GM23248 (cell line): ENCODE measurements at regions not wholly inside any gene's neighbourhood (a gene's known extent, or its start where the extent isn't known, plus 50 kb on each side); places are given as distances from the start of the nearest gene placed in this dataset.

Source experiments
- DNase-seq: peaks from one replicate; pipeline ENCODE4 v3.0.0-alpha.2; 2015
- H2AFZ ChIP-seq: fragments of 200-600 bp; sonication (generic); 2 replicates; pipeline ENCODE4 v1.6.1; 2016; ENCODE audit warnings: antibody characterized with exemption
- H3F3A ChIP-seq: fragments of 200-600 bp; sonication (generic); 2 replicates; pipeline ENCODE4 v1.6.1; 2016; ENCODE audit warnings: mild to moderate bottlenecking, antibody characterized with exemption, mixed run types; ENCODE audit not compliant: insufficient read depth
- H3K27ac ChIP-seq: fragments of 200-600 bp; sonication (generic); 2 replicates; pipeline ENCODE4 v1.5.1; 2016; ENCODE audit warnings: mild to moderate bottlenecking
- H3K27me3 ChIP-seq: fragments of 200-600 bp; sonication (generic); replicated peaks from 2 replicates; pipeline ENCODE4 v1.6.1; 2016; ENCODE audit warnings: mild to moderate bottlenecking; ENCODE audit not compliant: insufficient read depth
- H3K36me3 ChIP-seq: fragments of 200-600 bp; sonication (generic); 2 replicates; pipeline ENCODE4 v1.6.1; 2016; ENCODE audit warnings: low read depth, mild to moderate bottlenecking
- H3K4me1 ChIP-seq: fragments of 200-600 bp; sonication (generic); 2 replicates; pipeline ENCODE4 v1.6.1; 2016; ENCODE audit warnings: mild to moderate bottlenecking; ENCODE audit not compliant: insufficient read depth
- H3K4me2 ChIP-seq: fragments of 200-600 bp; sonication (generic); one replicate; pipeline ENCODE4 v1.6.1; 2016; ENCODE audit warnings: mild to moderate bottlenecking; ENCODE audit not compliant: unreplicated experiment
- H3K4me3 ChIP-seq: fragments of 200-600 bp; sonication (generic); 2 replicates; pipeline ENCODE4 v1.5.1; 2016; ENCODE audit warnings: mild to moderate bottlenecking
- H3K79me2 ChIP-seq: fragments of 200-600 bp; sonication (generic); 2 replicates; pipeline ENCODE4 v1.6.1; 2016; ENCODE audit warnings: mild to moderate bottlenecking; ENCODE audit not compliant: insufficient read depth
- H3K9ac ChIP-seq: fragments of 200-600 bp; sonication (generic); 2 replicates; pipeline ENCODE4 v1.6.1; 2016; ENCODE audit warnings: mild to moderate bottlenecking
- H3K9me2 ChIP-seq: fragments of 200-600 bp; sonication (generic); 2 replicates; pipeline ENCODE4 v1.6.1; 2016; ENCODE audit warnings: mixed run types, mild to moderate bottlenecking, moderate library complexity; ENCODE audit not compliant: insufficient read depth
- H3K9me3 ChIP-seq: fragments of 200-600 bp; sonication (generic); one replicate; pipeline ENCODE4 v1.6.1; 2017; ENCODE audit warnings: low read depth
- H4K20me1 ChIP-seq: fragments of 200-600 bp; sonication (generic); 2 replicates; pipeline ENCODE4 v1.6.0; 2016; ENCODE audit not compliant: insufficient read depth
- EZH2 ChIP-seq: fragments of 200-600 bp; sonication (generic); IDR thresholded peaks from 2 replicates; pipeline ENCODE4 v1.6.1; 2018; ENCODE audit warnings: antibody characterized with exemption, mild to moderate bottlenecking; ENCODE audit not compliant: insufficient read depth, poor library complexity, severe bottlenecking
- EZH2phosphoT487 ChIP-seq: fragments of 200-600 bp; sonication (generic); IDR thresholded peaks from 2 replicates; pipeline ENCODE4 v1.6.1; 2018; ENCODE audit warnings: antibody characterized with exemption, moderate library complexity, mild to moderate bottlenecking, low read depth; ENCODE audit not compliant: insufficient read depth
- WGBS, 2 experiments: methylation state at CpG; one replicate each; pipeline ENCODE4 v1.1.6; 2015 to 2017; ENCODE audit warnings: low lambda C conversion rate in 2 of 2, low coverage in 1 of 2; ENCODE audit errors: missing lambda C conversion rate in 2 of 2; 5-methylcytosine and 5-hydroxymethylcytosine counted together
- in situ Hi-C: fragments of 300-500 bp; cut with MboI; formaldehyde crosslinking; loops from 2 replicates; pipeline ENCODE4 v1.15.0; 2020

GRCh38 chr4:178196751-178197374 is 754.6 kb upstream of the AGA start:
- no peaks in the 10 kb centered on the region for H3F3A ChIP-seq
- WGBS, 2 experiments: 24 to 30% methylated on average over 6 of the region's 6 CpGs
- no peak overlapping the region for H3K27ac ChIP-seq
- no peaks in the 10 kb centered on the region for H3K27me3 ChIP-seq
- no peak overlapping the region for H2AFZ ChIP-seq
- DNase-seq: no peak
- no peaks in the 10 kb centered on the region for H4K20me1 ChIP-seq
- in situ Hi-C loops: no loop called here
- H3K9ac ChIP-seq: no peak overlapping the region
- no peaks in the 10 kb centered on the region for H3K4me1 ChIP-seq
- H3K9me3 ChIP-seq: no peaks in the 10 kb centered on the region
- no peak overlapping the region for H3K4me2 ChIP-seq
- no peaks in the 10 kb centered on the region for H3K79me2 ChIP-seq
- H3K4me3 ChIP-seq: no peak overlapping the region
- H3K9me2 ChIP-seq: no peaks in the 10 kb centered on the region
- H3K36me3 ChIP-seq: no peaks in the 10 kb centered on the region
- TF ChIP-seq EZH2phosphoT487 (no peak), EZH2 (no peak)

GRCh38 chr4:178198691-178199090 is 756.5 kb upstream of the AGA start:
- DNase-seq: no peak
- in situ Hi-C loops: no loop called here
- H3K9me2 ChIP-seq: no peaks in the 10 kb centered on the region
- H3K27me3 ChIP-seq: no peaks in the 10 kb centered on the region
- no peak overlapping the region for H3K4me3 ChIP-seq
- no peaks in the 10 kb centered on the region for H3F3A ChIP-seq
- H3K4me2 ChIP-seq: no peak overlapping the region
- H3K27ac ChIP-seq: no peak overlapping the region
- TF ChIP-seq EZH2phosphoT487 (no peak), EZH2 (no peak)
- no peaks in the 10 kb centered on the region for H3K79me2 ChIP-seq
- no peaks in the 10 kb centered on the region for H3K4me1 ChIP-seq
- no peak overlapping the region for H2AFZ ChIP-seq
- H3K36me3 ChIP-seq: no peaks in the 10 kb centered on the region
- H3K9me3 ChIP-seq: no peaks in the 10 kb centered on the region
- no peaks in the 10 kb centered on the region for H4K20me1 ChIP-seq
- no peak overlapping the region for H3K9ac ChIP-seq

- TF ChIP-seq EZH2 (no peak), EZH2phosphoT487 (no peak)
- no peaks in the 10 kb centered on the region for H3K27me3 ChIP-seq
- no peak overlapping the region for H3K4me2 ChIP-seq
- no peaks in the 10 kb centered on the region for H3K4me1 ChIP-seq
- 0 to 5% methylated on average over 1 of the region's 1 CpG for WGBS, 2 experiments
- H2AFZ ChIP-seq: no peak overlapping the region
- no peaks in the 10 kb centered on the region for H3F3A ChIP-seq
- no peak overlapping the region for H3K9ac ChIP-seq
- no peak overlapping the region for H3K4me3 ChIP-seq
- no peaks in the 10 kb centered on the region for H3K9me3 ChIP-seq
- H3K36me3 ChIP-seq: no peaks in the 10 kb centered on the region
- no peaks in the 10 kb centered on the region; the same call in 1 of the 2 replicates for H3K9me2 ChIP-seq
- no peaks in the 10 kb centered on the region for H3K79me2 ChIP-seq
- in situ Hi-C loops: no loop called here
- H4K20me1 ChIP-seq: no peaks in the 10 kb centered on the region
- no peak overlapping the region for H3K27ac ChIP-seq
- no peak for DNase-seq
These were observed 760.2 kb upstream of the AGA start for GRCh38 chr4:178202422-178202821.

GRCh38 chr4:178205826-178206225 is 763.6 kb upstream of the AGA start:
- Histone ChIP-seq H3K27ac (no peak overlapping the region), H3K79me2 (no peaks in the 10 kb centered on the region), H3K4me3 (no peak overlapping the region), H3F3A (no peaks in the 10 kb centered on the region), H2AFZ (no peak overlapping the region), H3K27me3 (no peaks in the 10 kb centered on the region), H4K20me1 (no peaks in the 10 kb centered on the region), H3K9me3 (no peaks in the 10 kb centered on the region), H3K9ac (no peak overlapping the region), H3K4me1 (no peaks in the 10 kb centered on the region), H3K4me2 (no peak overlapping the region), H3K9me2 (no peaks in the 10 kb centered on the region; the same call in 1 of the 2 replicates), H3K36me3 (no peaks in the 10 kb centered on the region)
- DNase-seq: no peak
- in situ Hi-C loops: no loop called here
- 2 to 4% methylated on average over 1 of the region's 1 CpG for WGBS, 2 experiments
- TF ChIP-seq EZH2 (no peak), EZH2phosphoT487 (no peak)

GRCh38 chr4:178215309-178215708 is 773.1 kb upstream of the AGA start:
- in situ Hi-C loops: no loop called here
- Histone ChIP-seq H3K4me2 (no peak overlapping the region), H4K20me1 (no peaks in the 10 kb centered on the region), H3K27ac (no peak overlapping the region), H3K4me1 (no peaks in the 10 kb centered on the region), H3K4me3 (no peak overlapping the region), H3K36me3 (no peaks in the 10 kb centered on the region), H3K9me2 (no peaks in the 10 kb centered on the region), H2AFZ (no peak overlapping the region), H3K79me2 (no peaks in the 10 kb centered on the region), H3F3A (no peaks in the 10 kb centered on the region), H3K27me3 (no peaks in the 10 kb centered on the region), H3K9ac (no peak overlapping the region), H3K9me3 (no peaks in the 10 kb centered on the region)
- TF ChIP-seq EZH2phosphoT487 (no peak), EZH2 (no peak)
- no peak for DNase-seq
- WGBS, 2 experiments: 27 to 30% methylated on average over 2 of the region's 2 CpGs
